Lower leg skin (tissue), 4 donors: ENCODE measurements at regions not wholly inside any gene's neighbourhood (a gene's known extent, or its start where the extent isn't known, plus 50 kb on each side); places are given as distances from the start of the nearest gene placed in this dataset.

Experiments
- DNase-seq, 2 donors: peaks; one replicate each; pipeline ENCODE4 v3.0.0-alpha.2; 2019; ENCODE audit warnings: low spot score in 2 of 2
- H3K4me3 ChIP-seq: fragments of 200-600 bp; sonication (generic); 2 replicates; pipeline ENCODE4 v1.5.1; 2017; ENCODE audit warnings: mild to moderate bottlenecking, low read depth; ENCODE audit not compliant: poor library complexity, severe bottlenecking
- POLR2A ChIP-seq, 2 donors: fragments of 450-650 bp; IDR thresholded peaks; one replicate each; pipeline ENCODE4 v1.6.1; 2016 to 2017; ENCODE audit warnings: antibody characterized with exemption in 2 of 2, mild to moderate bottlenecking in 1 of 2, moderate library complexity in 1 of 2
- WGBS, 2 donors: methylation state at CpG; one replicate each; pipeline ENCODE4 v1.1.5; 2018; 5-methylcytosine and 5-hydroxymethylcytosine counted together
- intact Hi-C: fragments of 100-400 bp; cut with DNase I; formaldehyde crosslinking; loops from one replicate; pipeline ENCODE4 v1.15.0; 2023; ENCODE audit warnings: low total_unique reads
- TF ChIP-seq, protein P1 (sequence below), 3 donors: fragments of 450-650 bp; IDR thresholded peaks; one replicate each; pipeline ENCODE4 v1.5.1; 2016; ENCODE audit warnings: antibody characterized with exemption in 3 of 3, mild to moderate bottlenecking in 3 of 3, moderate library complexity in 2 of 3

GRCh38 chr1:38465460-38465859 lies 394.1 kb downstream of the RRAGC start:
- TF ChIP-seq POLR2A (IDR thresholded peaks at IDR 0.05): no peak
- TF ChIP-seq, protein P1, sequence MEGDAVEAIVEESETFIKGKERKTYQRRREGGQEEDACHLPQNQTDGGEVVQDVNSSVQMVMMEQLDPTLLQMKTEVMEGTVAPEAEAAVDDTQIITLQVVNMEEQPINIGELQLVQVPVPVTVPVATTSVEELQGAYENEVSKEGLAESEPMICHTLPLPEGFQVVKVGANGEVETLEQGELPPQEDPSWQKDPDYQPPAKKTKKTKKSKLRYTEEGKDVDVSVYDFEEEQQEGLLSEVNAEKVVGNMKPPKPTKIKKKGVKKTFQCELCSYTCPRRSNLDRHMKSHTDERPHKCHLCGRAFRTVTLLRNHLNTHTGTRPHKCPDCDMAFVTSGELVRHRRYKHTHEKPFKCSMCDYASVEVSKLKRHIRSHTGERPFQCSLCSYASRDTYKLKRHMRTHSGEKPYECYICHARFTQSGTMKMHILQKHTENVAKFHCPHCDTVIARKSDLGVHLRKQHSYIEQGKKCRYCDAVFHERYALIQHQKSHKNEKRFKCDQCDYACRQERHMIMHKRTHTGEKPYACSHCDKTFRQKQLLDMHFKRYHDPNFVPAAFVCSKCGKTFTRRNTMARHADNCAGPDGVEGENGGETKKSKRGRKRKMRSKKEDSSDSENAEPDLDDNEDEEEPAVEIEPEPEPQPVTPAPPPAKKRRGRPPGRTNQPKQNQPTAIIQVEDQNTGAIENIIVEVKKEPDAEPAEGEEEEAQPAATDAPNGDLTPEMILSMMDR (IDR thresholded peaks at IDR 0.05): no peak
- intact Hi-C loops: no loop called here
- DNase-seq: no peak
- 79 to 80% methylated on average over 4 of the region's 4 CpGs for WGBS, 2 donors
- no peak overlapping the region for H3K4me3 ChIP-seq

- H3K4me3 ChIP-seq: no peak overlapping the region
- intact Hi-C loops: no loop called here
- WGBS, 2 donors: 38 to 43% methylated on average over 7 of the region's 7 CpGs
- no peak for DNase-seq
- TF ChIP-seq POLR2A (IDR thresholded peaks at IDR 0.05): no peak
- TF ChIP-seq, protein P1 (IDR thresholded peaks at IDR 0.05): no peak
These were observed 395.4 kb downstream of the RRAGC start for GRCh38 chr1:38464071-38464661.

DNA sequence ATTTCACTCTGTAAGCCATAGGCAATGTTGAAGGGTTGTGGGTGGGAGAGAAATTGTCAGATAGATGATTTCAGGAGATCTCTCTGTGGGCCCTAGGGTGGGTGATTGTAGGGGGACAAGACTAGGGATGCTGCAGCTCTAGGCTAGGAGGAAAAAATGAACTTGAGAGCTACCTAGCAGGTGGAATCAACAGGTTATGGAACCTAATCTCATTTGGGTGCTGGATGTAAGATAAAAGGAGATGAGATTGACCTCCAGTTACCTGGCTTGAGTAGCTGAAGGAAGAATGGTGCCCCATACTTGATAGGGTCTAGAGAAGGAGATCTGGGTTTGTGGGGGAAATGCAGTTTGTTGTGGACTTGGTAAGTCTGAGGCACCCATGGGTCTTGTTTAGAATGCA lies 396.5 kb downstream of the RRAGC start:
- DNase-seq: no peak
- intact Hi-C loops: no loop called here
- TF ChIP-seq, protein P1 (IDR thresholded peaks at IDR 0.05): no peak
- TF ChIP-seq POLR2A (IDR thresholded peaks at IDR 0.05): no peak
- H3K4me3 ChIP-seq: no peak overlapping the region

GRCh38 chr1:38456531-38456876 lies 403.1 kb downstream of the RRAGC start:
- intact Hi-C loops: loop anchor here (10.0 kb wide), 1 partner anchor 82 kb away; no protein-coding TSS in a partner anchor
- WGBS, 2 donors: 63 to 83% methylated on average over 2 of the region's 2 CpGs
- DNase-seq: no peak

GRCh38 chr1:38455829-38456530 lies 403.6 kb downstream of the RRAGC start:
- WGBS, 2 donors: 64 to 69% methylated on average over 16 of the region's 16 CpGs
- DNase-seq: no peak
- intact Hi-C loops: loop anchor here (10.0 kb wide), 1 partner anchor 81 kb away; no protein-coding TSS in a partner anchor
- no peak overlapping the region for H3K4me3 ChIP-seq
- TF ChIP-seq, protein P1 (IDR thresholded peaks at IDR 0.05): no peak
- no peak for TF ChIP-seq POLR2A (IDR thresholded peaks at IDR 0.05)

More at GRCh38 chr1:38456531-38456876, 403.1 kb downstream of the RRAGC start:
- no peak overlapping the region for H3K4me3 ChIP-seq
- TF ChIP-seq, protein P1 (IDR thresholded peaks at IDR 0.05): no peak
- TF ChIP-seq POLR2A (IDR thresholded peaks at IDR 0.05): no peak
